Pancreas (tissue), 10 donors: ENCODE measurements at regions not wholly inside any gene's neighbourhood (a gene's known extent, or its start where the extent isn't known, plus 50 kb on each side); places are given as distances from the start of the nearest gene placed in this dataset.

Experiments
- ATAC-seq, 4 donors: fragments of 200-7000 bp; cut with Tn5 transposase; one replicate each; pipeline versions ENCODE4 v1.8.0 to v1.9.1; 2020; ENCODE audit warnings: mild to moderate bottlenecking in 4 of 4, moderate library complexity in 4 of 4
- DNase-seq, 6 donors: peaks; one replicate each; pipeline ENCODE4 v3.0.0-alpha.2; 2020
- FAIRE-seq: peaks from 2 replicates; lab custom pipeline; 2012; peaks lifted over from hg19 to GRCh38; lab: Jason Lieb, UNC
- H3K27ac ChIP-seq, 4 donors: fragments of 200-600 bp; sonication (generic); 1 replicate in 3 of 4; 2 replicates in 1 of 4; pipeline versions ENCODE4 v1.5.0 to v1.8.0; 2020
- H3K27me3 ChIP-seq, 4 donors: fragments of 200-600 bp; one replicate each; pipeline ENCODE4 v1.8.0; 2021
- H3K36me3 ChIP-seq, 3 donors: fragments of 200-600 bp; sonication (generic) in 1 of 3; one replicate each; pipeline versions ENCODE4 v1.5.0 to v1.8.0; 2020 to 2021
- H3K4me1 ChIP-seq, 3 donors: fragments of 200-600 bp; one replicate each; pipeline ENCODE4 v1.8.0; 2021
- H3K4me3 ChIP-seq, 4 donors: fragments of 200-600 bp; sonication (generic) in 2 of 4; one replicate each; pipeline versions ENCODE4 v1.5.0 to v1.8.0; 2020 to 2021
- H3K9me3 ChIP-seq, 4 donors: fragments of 200-600 bp; one replicate each; pipeline ENCODE4 v1.8.0; 2021
- CTCF ChIP-seq, 4 donors: fragments of 200-600 bp; sonication (generic) in 3 of 4; IDR thresholded peaks; one replicate each; pipeline versions ENCODE4 v1.5.0 to v1.8.0; 2021; ENCODE audit warnings: antibody characterized with exemption in 4 of 4
- whole genome bisulfite sequencing, 2 donors: extraction: QIAGEN DNeasy Blood & Tissue Kit; methylation state at CpG; one replicate each; pipeline ENCODE4 v1.1.7; 2013; 5-methylcytosine and 5-hydroxymethylcytosine counted together
- intact Hi-C, 3 donors: fragments of 100-400 bp; cut with DNase I; formaldehyde crosslinking; loops; one replicate each; pipeline versions ENCODE4 v1.11.1 to v1.14.2; 2022
- donor health status: healthy with polysubstance abuse.
- donor health status: DM: no; HTN: no; CAD: no; lungs with moderate emphysema.
- donor health status: DM: no; HTN: no; CAD: no.
- donor health status: control.
- donor health status: control.
- donor health status: Bipolar disorder and iron deficiency.
- donor health status: DM: yes; HTN: yes; CAD: no.
- donor health status: DM: no; HTN: no; CAD: no.
- donor health status: DM: no; HTN: no; CAD: no.
- donor health status: DM: yes; HTN: yes; CAD: no.

- no peak for TF ChIP-seq CTCF (IDR thresholded peaks at IDR 0.05)
- H3K27ac ChIP-seq = no peak overlapping the region
- no peaks in the 10 kb centered on the region for H3K9me3 ChIP-seq
- FAIRE-seq (no peak), ATAC-seq (no peak), DNase-seq (no peak)
- 23 to 31% methylated on average over 29 of the region's 29 CpGs for WGBS, 2 donors
- intact Hi-C loops = no loop called here
- H3K27me3 ChIP-seq = no peaks in the 10 kb centered on the region
- H3K4me3 ChIP-seq = no peak overlapping the region
- H3K36me3 ChIP-seq = no peaks in the 10 kb centered on the region
- no peaks in the 10 kb centered on the region for H3K4me1 ChIP-seq
These were observed 54.4 kb upstream of the C1orf174 start for GRCh38 chr1:3954170-3955169.

- no peak for TF ChIP-seq CTCF (IDR thresholded peaks at IDR 0.05)
- Histone ChIP-seq H3K36me3 (no peaks in the 10 kb centered on the region), H3K4me3 (no peak overlapping the region), H3K27me3 (no peaks in the 10 kb centered on the region), H3K27ac (no peak overlapping the region), H3K4me1 (no peaks in the 10 kb centered on the region), H3K9me3 (no peaks in the 10 kb centered on the region)
- no peak for DNase-seq
- intact Hi-C loops = no loop called here
- 48 to 56% methylated on average over 18 of the region's 18 CpGs for WGBS, 2 donors
- FAIRE-seq = no peak
- no peak for ATAC-seq
These were observed 55.2 kb upstream of the C1orf174 start for GRCh38 chr1:3955196-3955772.

GRCh38 chr1:3956527-3957170 is 56.6 kb upstream of the C1orf174 start:
- Histone ChIP-seq H3K27ac (no peak overlapping the region), H3K27me3 (no peaks in the 10 kb centered on the region), H3K36me3 (no peaks in the 10 kb centered on the region), H3K4me3 (no peak overlapping the region), H3K4me1 (no peaks in the 10 kb centered on the region), H3K9me3 (no peaks in the 10 kb centered on the region)
- WGBS, 2 donors = 47 to 58% methylated on average over 14 of the region's 14 CpGs
- DNase-seq = no peak
- FAIRE-seq = no peak
- intact Hi-C loops = no loop called here
- TF ChIP-seq CTCF (IDR thresholded peaks at IDR 0.05) = no peak
- no peak for ATAC-seq

GRCh38 chr1:3959361-3959760 is 59.3 kb upstream of the C1orf174 start:
- TF ChIP-seq CTCF (IDR thresholded peaks at IDR 0.05) = no peak
- Histone ChIP-seq H3K27me3 (no peaks in the 10 kb centered on the region), H3K9me3 (no peaks in the 10 kb centered on the region), H3K4me1 (no peaks in the 10 kb centered on the region), H3K27ac (no peak overlapping the region), H3K36me3 (no peaks in the 10 kb centered on the region), H3K4me3 (no peak overlapping the region)
- FAIRE-seq (no peak), ATAC-seq (no peak), DNase-seq (no peak)
- intact Hi-C loops = no loop called here
- 69 to 74% methylated on average over 12 of the region's 12 CpGs for WGBS, 2 donors
